Memory B cell (primary cell): ENCODE measurements at regions not wholly inside any gene's neighbourhood (a gene's known extent, or its start where the extent isn't known, plus 50 kb on each side); places are given as distances from the start of the nearest gene placed in this dataset.
"Not testable (repeated sequence)": the region's sequence is repeated elsewhere in the genome, so short reads cannot be mapped to it uniquely, and the experiment has no call there.

ENCODE experiments used
- ATAC-seq: fragments of 150-1000 bp; cut with Tn5 transposase; 2 replicates; pipeline ENCODE4 v1.10.0; 2021; ENCODE audit warnings: low read depth, mild to moderate bottlenecking, moderate library complexity
- DNase-seq, 2 donors: peaks; one replicate each; pipeline ENCODE4 v3.0.0; 2022; ENCODE audit warnings: low spot score in 2 of 2
- H3K27ac Mint-ChIP-seq: one replicate; pipeline ENCODE4 v1.8.0; 2022; ENCODE audit warnings: mild to moderate bottlenecking, moderate library complexity, mixed read lengths
- H3K27me3 Mint-ChIP-seq: one replicate; pipeline ENCODE4 v1.8.0; 2022; ENCODE audit warnings: mixed read lengths
- H3K36me3 Mint-ChIP-seq: one replicate; pipeline ENCODE4 v1.8.0; 2022; ENCODE audit warnings: mild to moderate bottlenecking, mixed read lengths
- H3K4me1 Mint-ChIP-seq: one replicate; pipeline ENCODE4 v1.8.0; 2022; ENCODE audit warnings: mixed read lengths
- H3K4me3 Mint-ChIP-seq: one replicate; pipeline ENCODE4 v1.8.0; 2022; ENCODE audit warnings: mild to moderate bottlenecking, moderate library complexity, mixed read lengths
- H3K9me3 Mint-ChIP-seq: one replicate; pipeline ENCODE4 v1.8.0; 2022; ENCODE audit warnings: mixed read lengths

DNA sequence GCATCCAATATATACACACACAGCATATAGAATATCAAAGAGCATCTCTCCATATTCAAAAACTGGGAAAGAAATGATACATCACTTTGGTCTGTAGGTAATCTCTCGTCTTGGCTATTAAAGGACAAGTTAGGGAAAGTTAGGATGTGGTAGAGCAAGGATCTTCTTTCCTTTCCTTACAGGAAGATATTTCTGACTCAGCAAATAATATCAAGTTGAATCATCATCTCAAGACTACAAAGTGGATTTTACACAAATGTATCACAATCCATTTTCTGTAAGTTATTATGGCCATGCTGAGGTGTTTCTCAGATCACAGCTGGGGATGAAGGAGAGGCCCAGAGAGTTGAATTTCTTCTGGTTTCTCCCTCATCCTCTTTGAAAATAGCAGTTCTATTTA is 651.7 kb upstream of the CCNG1 start:
- ATAC-seq (no peak), DNase-seq (no peak)
- Mint-ChIP-seq H3K4me3 (no peak overlapping the region), H3K27me3 (no peaks in the 10 kb centered on the region), H3K4me1 (no peaks in the 10 kb centered on the region), H3K9me3 (peaks cover 1% of the 10 kb centered on the region), H3K27ac (no peak overlapping the region), H3K36me3 (no peaks in the 10 kb centered on the region)

DNA sequence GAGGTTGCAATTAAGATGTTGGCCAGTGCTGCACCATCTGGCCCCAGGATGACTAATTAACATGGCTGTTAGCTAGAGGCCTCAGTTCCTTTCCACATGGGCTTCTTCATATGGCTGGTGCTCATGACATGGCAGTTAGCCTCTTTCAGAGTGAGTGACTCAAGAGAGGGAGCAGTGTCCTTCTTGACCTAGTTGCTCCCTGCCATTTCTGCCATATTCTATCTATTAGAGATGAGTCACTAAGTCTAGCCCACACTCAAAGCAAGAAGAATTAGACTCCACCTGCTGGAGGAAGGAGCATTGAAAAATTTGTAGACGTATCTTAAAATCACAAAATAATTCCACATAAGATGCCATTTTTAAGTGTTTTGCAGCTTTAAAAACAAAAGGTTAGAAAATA is 651.2 kb upstream of the CCNG1 start:
- H3K27ac Mint-ChIP-seq, result no peak overlapping the region
- H3K36me3 Mint-ChIP-seq, result no peaks in the 10 kb centered on the region
- H3K9me3 Mint-ChIP-seq, result peaks cover 1% of the 10 kb centered on the region
- DNase-seq (no peak), ATAC-seq (no peak)
- H3K27me3 Mint-ChIP-seq, result no peaks in the 10 kb centered on the region
- no peak overlapping the region for H3K4me3 Mint-ChIP-seq
- no peaks in the 10 kb centered on the region for H3K4me1 Mint-ChIP-seq

DNA sequence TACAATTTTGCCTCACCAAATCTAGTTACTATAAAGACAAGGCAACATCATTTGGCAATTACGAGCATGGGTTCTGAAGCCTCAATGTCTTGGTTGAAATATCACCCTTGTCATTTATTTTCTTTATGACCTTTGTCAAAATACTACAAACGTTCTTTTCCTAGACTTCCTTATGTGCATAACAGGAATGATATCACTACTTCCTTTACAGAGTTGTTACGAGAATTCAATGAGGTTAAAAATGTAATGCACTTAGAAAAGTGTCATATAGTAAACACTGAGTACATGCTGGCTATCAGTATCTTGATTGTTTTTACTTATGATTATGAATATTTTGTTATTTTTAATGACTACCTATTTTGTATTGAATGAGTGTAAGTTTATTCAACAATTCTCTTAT is 640.9 kb upstream of the CCNG1 start:
- Mint-ChIP-seq H3K27ac (no peak overlapping the region), H3K27me3 (no peaks in the 10 kb centered on the region), H3K4me1 (no peaks in the 10 kb centered on the region), H3K36me3 (no peaks in the 10 kb centered on the region), H3K9me3 (peaks cover 2% of the 10 kb centered on the region), H3K4me3 (no peak overlapping the region)
- DNase-seq (no peak), ATAC-seq (no peak)

DNA sequence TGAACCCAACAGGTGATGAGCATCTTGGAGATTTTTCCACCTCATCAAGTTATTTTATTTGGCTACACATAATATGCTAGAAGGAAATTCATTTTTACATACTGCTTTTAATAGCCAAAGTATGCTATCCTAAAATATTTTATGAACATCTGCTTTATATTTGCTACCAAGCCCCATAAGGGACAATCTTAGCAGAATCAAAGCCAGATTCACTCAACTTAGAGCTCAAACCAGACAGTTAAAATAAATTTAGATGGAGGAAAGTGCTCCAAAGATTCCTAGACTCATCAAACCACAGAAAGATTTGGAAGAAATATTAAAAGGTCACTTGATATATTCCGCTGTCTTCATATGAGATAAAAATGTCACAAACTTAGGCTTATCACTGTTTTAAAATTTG is 637.1 kb upstream of the CCNG1 start:
- Mint-ChIP-seq H3K9me3 (peaks cover 2% of the 10 kb centered on the region), H3K27ac (no peak overlapping the region), H3K27me3 (no peaks in the 10 kb centered on the region), H3K4me3 (no peak overlapping the region), H3K36me3 (no peaks in the 10 kb centered on the region), H3K4me1 (no peaks in the 10 kb centered on the region)
- ATAC-seq (no peak), DNase-seq (no peak)

DNA sequence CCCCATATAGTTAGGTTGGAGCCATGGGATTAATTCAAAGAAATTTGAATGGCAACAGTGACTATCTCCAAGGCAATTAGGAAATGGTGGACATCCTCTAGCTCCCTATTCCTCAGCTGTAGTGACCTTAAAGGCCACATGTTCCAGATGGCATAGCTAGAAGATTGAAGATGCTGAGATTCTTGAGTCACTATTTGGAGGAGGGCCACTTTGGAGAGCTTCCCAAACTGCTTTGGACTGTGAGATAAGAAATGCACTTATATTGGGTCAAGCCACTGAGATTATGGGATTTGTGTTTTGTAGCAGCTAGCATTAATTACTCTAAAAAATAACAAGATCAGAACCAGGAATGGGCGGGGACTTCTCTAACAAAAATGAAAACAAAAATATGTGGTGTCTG is 636.2 kb upstream of the CCNG1 start:
- Mint-ChIP-seq H3K36me3 (no peaks in the 10 kb centered on the region), H3K4me1 (no peaks in the 10 kb centered on the region), H3K27ac (no peak overlapping the region), H3K27me3 (no peaks in the 10 kb centered on the region), H3K9me3 (peaks cover 2% of the 10 kb centered on the region), H3K4me3 (no peak overlapping the region)
- ATAC-seq (no peak), DNase-seq (no peak)

DNA sequence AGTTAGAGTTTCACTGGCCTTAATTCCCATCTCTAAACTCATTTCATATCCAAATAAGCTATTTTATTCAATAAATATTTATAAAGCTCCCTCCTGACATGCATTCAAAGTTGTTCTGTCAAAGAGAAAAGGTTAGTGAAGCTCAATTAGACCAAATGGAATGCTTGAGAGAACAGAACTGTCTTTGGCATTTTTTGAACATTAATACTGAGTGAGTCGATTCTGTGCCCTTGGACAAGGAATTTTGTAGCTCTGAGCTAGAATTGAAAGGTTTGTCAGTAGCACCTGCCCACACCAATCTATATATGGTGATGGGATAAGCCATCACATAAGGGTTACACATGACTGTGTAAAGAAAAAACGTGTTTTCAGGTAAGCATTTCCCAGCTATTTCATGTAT is 631.2 kb upstream of the CCNG1 start:
- no peak overlapping the region for H3K27ac Mint-ChIP-seq
- no peak overlapping the region for H3K4me3 Mint-ChIP-seq
- no peaks in the 10 kb centered on the region for H3K36me3 Mint-ChIP-seq
- no peaks in the 10 kb centered on the region for H3K9me3 Mint-ChIP-seq
- ATAC-seq (no peak), DNase-seq (no peak)
- H3K27me3 Mint-ChIP-seq, result no peaks in the 10 kb centered on the region
- no peaks in the 10 kb centered on the region for H3K4me1 Mint-ChIP-seq

DNA sequence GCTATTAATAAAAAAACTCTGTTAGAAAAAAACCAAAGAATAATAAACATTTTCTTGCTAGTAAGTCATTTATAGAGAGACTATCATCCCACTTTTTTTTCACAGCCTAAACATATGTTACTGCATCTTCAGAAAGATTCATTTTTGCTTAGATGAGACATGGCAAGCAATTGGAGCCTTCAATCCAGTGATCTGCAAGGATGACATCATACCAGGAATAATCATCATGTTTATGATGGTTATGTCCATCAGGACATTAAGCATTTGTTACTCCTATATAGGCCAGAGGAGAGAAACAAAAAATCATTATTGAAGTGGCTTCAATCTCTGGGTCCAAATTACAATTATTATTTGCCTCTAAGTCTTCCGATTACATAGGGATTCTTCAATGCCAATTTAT is 626.3 kb upstream of the CCNG1 start:
- DNase-seq (no peak), ATAC-seq (no peak)
- H3K36me3 Mint-ChIP-seq, result no peaks in the 10 kb centered on the region
- H3K27ac Mint-ChIP-seq, result no peak overlapping the region
- H3K4me1 Mint-ChIP-seq, result no peaks in the 10 kb centered on the region
- H3K27me3 Mint-ChIP-seq, result no peaks in the 10 kb centered on the region
- peaks cover 4% of the 10 kb centered on the region for H3K9me3 Mint-ChIP-seq
- H3K4me3 Mint-ChIP-seq, result no peak overlapping the region

DNA sequence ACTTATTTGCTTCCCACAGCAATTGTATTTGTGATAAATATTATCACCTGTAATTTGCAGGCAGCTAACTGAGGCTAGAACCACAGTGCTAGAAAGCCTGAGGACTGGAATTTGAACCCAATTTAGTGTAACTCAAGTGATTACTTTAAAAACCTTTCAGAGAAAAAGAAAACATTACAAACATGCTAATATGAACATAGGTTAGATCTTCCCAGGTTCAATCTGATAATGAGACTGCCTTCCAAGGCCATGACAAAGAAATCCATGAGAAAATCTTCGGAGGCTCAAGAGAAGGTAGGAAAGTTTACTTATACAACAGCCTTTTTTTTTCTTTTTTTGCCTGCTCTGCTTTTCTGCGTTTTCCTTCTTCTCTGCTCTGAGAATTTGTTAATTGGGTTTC is 620.6 kb upstream of the CCNG1 start:
- ATAC-seq (no peak), DNase-seq (no peak)
- Mint-ChIP-seq H3K4me3 (no peak overlapping the region), H3K27me3 (no peaks in the 10 kb centered on the region), H3K4me1 (no peaks in the 10 kb centered on the region), H3K36me3 (no peaks in the 10 kb centered on the region), H3K27ac (no peak overlapping the region), H3K9me3 (peaks cover 4% of the 10 kb centered on the region)

DNA sequence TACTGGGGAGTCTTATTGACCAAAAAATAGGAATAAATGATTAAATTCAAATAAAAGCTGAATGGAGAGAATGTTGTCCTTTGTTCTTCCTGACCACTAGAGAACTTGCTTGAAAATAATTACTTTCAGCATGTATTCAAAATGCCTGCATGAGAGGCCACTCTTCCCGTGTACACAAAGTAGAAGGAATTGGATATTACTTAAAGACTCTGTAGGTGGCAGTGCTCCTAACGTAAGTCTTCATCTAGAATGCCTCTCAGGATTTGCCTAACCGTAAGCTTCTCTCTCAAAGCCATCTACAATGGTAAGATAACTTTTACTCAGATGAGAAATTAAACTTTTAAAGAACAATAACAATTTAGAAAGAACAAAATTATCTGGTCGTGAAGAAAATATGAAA is 620.0 kb upstream of the CCNG1 start:
- Mint-ChIP-seq H3K4me1 (no peaks in the 10 kb centered on the region), H3K27me3 (no peaks in the 10 kb centered on the region), H3K9me3 (peaks cover 4% of the 10 kb centered on the region), H3K27ac (no peak overlapping the region), H3K4me3 (no peak overlapping the region), H3K36me3 (no peaks in the 10 kb centered on the region)
- DNase-seq (no peak), ATAC-seq (no peak)

DNA sequence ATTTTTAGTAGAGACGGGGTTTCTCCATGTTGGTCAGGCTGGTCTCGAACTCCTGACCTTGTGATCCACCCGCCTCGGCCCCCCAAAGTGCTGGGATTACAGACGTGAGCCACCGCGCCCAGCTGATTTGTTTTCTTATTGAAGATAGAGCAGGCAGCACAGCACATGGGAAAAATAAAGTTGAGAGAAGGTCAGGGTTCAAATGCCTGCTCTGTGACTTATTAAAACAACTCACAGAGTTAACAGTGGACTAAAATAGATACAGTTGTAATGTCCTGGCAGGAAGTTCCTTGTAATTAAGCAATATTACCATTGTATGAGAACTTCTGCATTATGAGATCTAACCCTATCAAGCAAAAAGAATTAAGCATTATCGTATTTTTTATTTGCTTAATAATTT is 615.7 kb upstream of the CCNG1 start:
- DNase-seq, H3K4me1 Mint-ChIP-seq, ATAC-seq, H3K27me3 Mint-ChIP-seq, H3K9me3 Mint-ChIP-seq, H3K27ac Mint-ChIP-seq, H3K4me3 Mint-ChIP-seq, H3K36me3 Mint-ChIP-seq: not testable (repeated sequence)

DNA sequence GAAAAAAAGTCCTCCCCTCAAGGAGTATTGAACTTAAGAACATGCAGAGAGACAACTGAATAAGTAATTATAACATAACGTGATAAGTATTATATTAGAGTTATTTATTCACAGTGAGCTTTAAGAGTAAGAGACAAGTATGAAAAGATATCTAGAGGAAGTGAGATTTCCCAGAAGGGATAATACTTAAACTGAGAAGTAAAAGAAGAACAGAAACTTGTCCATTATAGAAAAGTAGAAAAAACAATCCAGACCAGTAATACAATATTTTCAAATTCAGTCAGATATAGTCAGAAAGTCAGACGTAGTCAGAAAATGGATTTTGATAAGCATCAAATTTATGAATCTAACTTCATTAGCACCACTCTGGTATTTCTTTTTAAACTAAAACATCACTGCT is 613.0 kb upstream of the CCNG1 start:
- no peaks in the 10 kb centered on the region for H3K27me3 Mint-ChIP-seq
- DNase-seq, result no peak
- no peaks in the 10 kb centered on the region for H3K36me3 Mint-ChIP-seq
- H3K27ac Mint-ChIP-seq, result no peak overlapping the region
- H3K4me3 Mint-ChIP-seq, result no peak overlapping the region
- ATAC-seq, result no peak
- H3K4me1 Mint-ChIP-seq, result no peaks in the 10 kb centered on the region
- peaks cover 6% of the 10 kb centered on the region for H3K9me3 Mint-ChIP-seq

DNA sequence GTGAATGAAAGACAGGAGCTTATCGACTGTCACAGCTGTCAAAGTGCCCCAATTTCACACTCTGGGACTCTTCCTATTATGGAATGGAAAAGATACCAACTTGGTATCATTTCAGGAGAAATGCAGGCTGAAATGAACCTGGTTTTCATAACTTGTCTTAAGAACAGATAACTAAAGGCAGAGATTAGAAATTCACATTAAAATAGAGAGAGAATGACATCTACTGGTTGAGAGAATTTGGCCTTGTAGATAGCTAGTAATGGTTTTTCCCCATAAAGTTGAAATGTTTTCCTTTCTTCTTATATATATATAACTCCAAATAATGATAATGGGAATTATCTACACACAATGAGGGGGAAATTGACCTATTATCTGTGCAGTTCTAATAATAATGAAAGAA is 600.2 kb upstream of the CCNG1 start:
- H3K4me1 Mint-ChIP-seq, result no peaks in the 10 kb centered on the region
- DNase-seq (no peak), ATAC-seq (no peak)
- no peak overlapping the region for H3K27ac Mint-ChIP-seq
- H3K36me3 Mint-ChIP-seq, result no peaks in the 10 kb centered on the region
- H3K9me3 Mint-ChIP-seq, result peaks cover 6% of the 10 kb centered on the region
- no peak overlapping the region for H3K4me3 Mint-ChIP-seq
- no peaks in the 10 kb centered on the region for H3K27me3 Mint-ChIP-seq

DNA sequence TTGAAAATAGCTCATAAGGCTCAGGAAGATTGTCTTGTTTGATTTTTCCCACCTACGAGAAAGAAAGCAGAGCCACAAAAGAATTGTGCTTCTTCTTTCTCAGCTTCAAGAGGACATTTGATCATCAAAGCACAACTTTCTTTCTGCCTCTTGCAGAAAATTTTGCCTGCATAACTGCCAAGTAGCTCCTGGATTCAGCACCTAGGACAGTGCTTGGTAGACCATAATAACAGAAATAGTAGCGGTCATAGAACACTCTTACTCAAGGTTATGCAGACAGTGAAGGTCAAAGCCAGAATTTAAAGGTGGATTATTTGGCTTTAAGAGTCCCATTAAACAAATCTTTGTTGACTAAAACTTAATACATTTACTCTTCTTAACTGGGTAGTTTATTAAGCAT is 594.7 kb upstream of the CCNG1 start:
- Mint-ChIP-seq H3K4me3 (no peak overlapping the region), H3K27me3 (no peaks in the 10 kb centered on the region), H3K36me3 (no peaks in the 10 kb centered on the region), H3K9me3 (no peaks in the 10 kb centered on the region), H3K27ac (no peak overlapping the region), H3K4me1 (no peaks in the 10 kb centered on the region)
- no peak for DNase-seq
- no peak for ATAC-seq

DNA sequence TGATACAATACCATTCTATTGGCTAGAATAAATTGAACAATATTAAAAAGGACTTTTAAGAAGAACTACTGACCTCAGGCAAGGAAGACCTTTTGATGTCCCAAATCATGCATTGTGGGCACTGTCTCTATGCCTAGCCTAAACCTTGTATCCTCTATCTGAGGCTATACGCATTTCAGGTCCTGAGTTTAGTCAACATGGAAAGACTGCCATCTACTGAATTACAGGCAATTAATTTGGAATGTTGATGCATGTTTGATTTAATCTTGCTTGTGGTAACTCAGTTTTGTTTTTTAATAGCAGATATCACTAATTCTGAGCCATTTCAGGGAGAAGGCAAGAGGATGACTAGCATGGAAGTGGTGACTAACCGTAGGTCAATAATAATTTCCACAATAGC is 585.3 kb upstream of the CCNG1 start:
- no peak overlapping the region for H3K27ac Mint-ChIP-seq
- DNase-seq, result no peak
- H3K4me3 Mint-ChIP-seq, result no peak overlapping the region
- no peaks in the 10 kb centered on the region for H3K4me1 Mint-ChIP-seq
- H3K36me3 Mint-ChIP-seq, result no peaks in the 10 kb centered on the region
- H3K9me3 Mint-ChIP-seq, result peaks cover 4% of the 10 kb centered on the region
- no peak for ATAC-seq
- H3K27me3 Mint-ChIP-seq, result no peaks in the 10 kb centered on the region

DNA sequence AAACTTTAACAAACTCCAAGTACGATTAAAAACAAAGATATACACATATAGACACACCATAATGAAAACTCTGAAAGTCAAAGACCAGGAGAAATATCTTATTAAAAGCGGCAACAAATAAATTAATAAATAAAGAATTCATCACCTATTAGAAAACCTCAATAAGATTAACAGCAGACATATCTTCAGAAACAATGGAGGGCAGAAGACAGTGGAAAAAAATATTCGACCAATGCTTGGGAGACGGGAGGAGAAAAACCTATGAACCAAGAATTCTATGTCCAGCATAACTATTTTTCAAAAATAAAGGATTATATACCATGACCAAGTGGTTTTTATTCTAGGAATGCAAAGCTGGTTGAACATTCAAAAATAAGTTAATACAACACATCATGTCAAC is 578.6 kb upstream of the CCNG1 start:
- Mint-ChIP-seq H3K27ac (no peak overlapping the region), H3K9me3 (peaks cover 10% of the 10 kb centered on the region), H3K36me3 (no peaks in the 10 kb centered on the region), H3K4me1 (no peaks in the 10 kb centered on the region), H3K27me3 (no peaks in the 10 kb centered on the region), H3K4me3 (no peak overlapping the region)
- ATAC-seq (no peak), DNase-seq (no peak)

DNA sequence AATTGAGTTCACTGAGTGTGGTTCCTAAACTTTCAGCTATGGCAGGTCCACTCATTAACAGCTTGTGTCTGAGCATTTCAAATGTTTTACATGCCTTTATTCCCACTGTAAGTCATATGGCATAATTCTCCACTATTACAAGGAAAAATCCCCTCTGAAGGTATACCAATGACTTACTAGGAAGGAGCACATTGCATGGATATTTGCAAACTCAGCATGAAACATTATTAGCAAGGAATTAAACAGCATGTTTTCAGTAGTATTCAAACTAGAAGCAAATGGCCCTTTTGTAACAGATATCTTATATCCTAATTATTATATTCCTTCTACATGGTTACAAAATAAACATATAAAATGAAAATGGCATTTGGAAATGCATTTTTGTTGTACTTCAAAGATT is 566.4 kb upstream of the CCNG1 start:
- H3K36me3 Mint-ChIP-seq, result no peaks in the 10 kb centered on the region
- ATAC-seq (no peak), DNase-seq (no peak)
- peaks cover 9% of the 10 kb centered on the region for H3K9me3 Mint-ChIP-seq
- H3K4me1 Mint-ChIP-seq, result no peaks in the 10 kb centered on the region
- H3K4me3 Mint-ChIP-seq, result no peak overlapping the region
- no peaks in the 10 kb centered on the region for H3K27me3 Mint-ChIP-seq
- H3K27ac Mint-ChIP-seq, result no peak overlapping the region
